ENCODE measurements at regions not wholly inside any gene's neighbourhood (a gene's known extent, or its start where the extent isn't known, plus 50 kb on each side); places are given as distances from the start of the nearest gene placed in this dataset.

- TF ChIP-seq MAX (IDR thresholded peaks at IDR 0.05) (no peak), SREBF2 (IDR thresholded peaks at IDR 0.05) (no peak), USF2 (IDR thresholded peaks at IDR 0.05) (no peak), POLR2A (IDR thresholded peaks at IDR 0.05; ENCODE audit: low read length) (no peak)
Measured at GRCh38 chr15:29205186-29205585, 64.4 kb downstream of the NSMCE3 start.

Measured in A549 (cell line).